Stromal cell of bone marrow (primary cell): ENCODE measurements at regions not wholly inside any gene's neighbourhood (a gene's known extent, or its start where the extent isn't known, plus 50 kb on each side); places are given as distances from the start of the nearest gene placed in this dataset.
A peak's percentile ranks its signal among the peaks of the same experiment; 100 is the strongest.

Experiments
- DNase-seq: peaks from one replicate; pipeline ENCODE4 v3.0.0-alpha.2; 2012; ENCODE audit warnings: low read depth

- DNase-seq = no peak
These were observed 150.4 kb upstream of the GAREM1 start for GRCh38 chr18:32621034-32621433.

GRCh38 chr18:32618546-32618945, 147.9 kb upstream of the GAREM1 start:
- DNase-seq = no peak

DNA sequence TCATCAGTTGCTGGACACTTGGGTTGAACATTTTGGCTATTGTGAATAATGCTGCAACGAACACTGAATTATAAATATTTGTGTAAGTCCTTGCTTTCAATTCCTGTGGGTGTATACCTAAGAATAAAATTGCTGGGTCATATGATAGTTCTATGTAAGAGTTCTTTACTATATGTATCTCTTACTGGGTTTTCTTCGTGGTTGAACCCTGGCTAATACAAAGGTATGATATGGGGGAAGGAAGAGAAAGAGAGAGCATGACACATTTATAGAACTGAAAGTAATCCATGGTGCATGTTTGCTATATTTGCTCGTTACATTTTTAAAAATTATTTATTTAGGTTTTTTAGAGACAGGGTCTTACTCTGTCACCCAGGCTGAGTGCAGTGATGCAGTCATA, 143.1 kb upstream of the GAREM1 start:
- no peak for DNase-seq

DNA sequence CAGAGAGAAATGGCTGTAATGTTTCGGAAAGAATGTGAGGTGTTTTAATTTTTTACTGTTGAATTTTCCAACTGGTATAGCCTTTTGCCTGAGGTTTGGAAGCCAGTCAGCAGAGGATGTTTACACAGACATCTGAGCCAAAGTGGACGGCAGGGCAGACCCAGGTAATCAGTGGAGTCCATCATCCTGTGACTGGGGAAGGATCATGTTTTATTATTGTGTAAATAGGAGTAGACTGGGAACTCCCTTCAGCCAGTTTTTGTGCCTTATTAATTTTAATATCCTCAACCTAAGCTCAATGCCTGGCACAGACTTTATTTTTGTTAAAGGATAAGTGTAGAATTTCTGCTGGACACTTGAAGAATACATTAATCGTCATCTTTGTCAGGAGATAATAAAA, 142.0 kb upstream of the GAREM1 start:
- no peak for DNase-seq

DNA sequence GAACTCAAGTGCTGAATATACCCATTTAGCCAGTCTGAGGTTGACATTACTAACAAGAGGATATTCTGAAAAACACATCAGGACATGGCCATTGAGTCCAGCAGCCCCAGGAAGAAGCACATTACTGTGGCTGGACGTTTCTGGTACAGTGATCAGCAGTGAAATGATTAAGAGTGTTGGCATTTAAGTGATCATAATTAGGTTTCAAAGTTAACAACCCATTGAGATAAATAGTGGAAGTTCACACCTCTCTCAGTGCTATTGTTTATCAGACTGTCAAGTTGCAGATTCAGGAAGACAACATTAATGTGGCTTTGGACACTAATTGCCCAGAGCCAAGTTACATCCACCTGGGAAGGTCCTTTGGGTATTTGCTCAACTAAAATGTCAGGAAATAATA, 139.5 kb upstream of the GAREM1 start:
- DNase-seq = no peak

DNA sequence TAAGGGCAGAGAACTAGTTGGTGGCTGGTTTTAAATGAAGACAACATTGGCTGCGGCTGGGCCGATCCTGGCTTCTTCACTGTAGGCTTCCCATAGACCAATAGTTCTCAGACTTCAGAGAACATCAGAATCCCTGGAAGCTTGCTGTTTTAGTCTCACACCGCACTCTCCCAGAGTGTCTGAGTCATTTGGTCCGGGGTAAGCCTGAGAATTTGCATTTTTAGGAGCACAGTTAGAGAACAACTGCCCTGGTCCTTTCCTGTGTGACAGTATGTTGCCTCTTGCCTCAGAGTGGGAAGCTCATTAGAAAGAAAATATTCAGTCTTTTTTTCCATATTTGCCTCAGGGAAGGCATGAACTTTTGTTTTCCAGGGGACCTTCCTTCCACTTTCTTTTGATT, 137.1 kb upstream of the GAREM1 start:
- no peak for DNase-seq

DNA sequence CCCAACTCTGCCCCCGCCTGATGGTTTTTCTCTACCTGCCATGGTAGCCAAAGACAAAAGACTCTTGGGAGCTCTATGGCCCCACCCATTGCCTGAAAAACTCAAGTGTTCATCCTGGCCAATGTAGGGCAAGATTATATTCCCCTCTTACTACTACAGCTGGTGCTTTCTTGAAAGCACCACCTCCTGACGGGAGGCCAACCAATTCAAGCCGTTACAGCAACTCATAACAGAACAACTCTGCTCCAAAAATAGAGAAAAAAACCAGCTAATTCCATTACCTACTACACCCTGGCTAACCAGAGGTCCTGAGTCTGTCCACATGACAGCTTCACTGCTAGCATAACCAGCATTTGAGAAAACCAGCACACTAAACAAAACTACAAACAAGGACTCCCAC, 127.5 kb upstream of the GAREM1 start:
- no peak for DNase-seq

GRCh38 chr18:32596501-32596900, 125.8 kb upstream of the GAREM1 start:
- no peak for DNase-seq

DNA sequence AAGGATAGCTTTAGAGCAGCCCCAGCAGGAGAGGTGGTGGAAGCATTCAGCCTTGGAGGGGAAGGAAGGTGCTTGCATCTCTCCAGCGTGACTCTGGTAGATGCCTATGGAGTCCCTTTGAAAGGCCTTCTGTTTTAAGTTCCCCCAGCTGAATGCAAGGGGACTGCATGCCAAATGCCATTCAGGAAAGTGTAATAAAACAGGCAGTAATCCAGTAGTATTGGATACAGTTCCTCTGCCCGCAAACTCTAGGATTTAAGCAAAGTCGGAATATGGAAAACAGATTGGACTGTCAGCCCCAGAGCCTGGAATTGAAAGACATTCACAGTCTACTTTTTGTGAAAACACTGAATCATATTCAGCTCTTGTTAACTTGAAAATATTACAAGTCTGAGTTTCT, 125.2 kb upstream of the GAREM1 start:
- no peak for DNase-seq

- DNase-seq = no peak
These were observed 117.5 kb upstream of the GAREM1 start for GRCh38 chr18:32588191-32588590.

DNA sequence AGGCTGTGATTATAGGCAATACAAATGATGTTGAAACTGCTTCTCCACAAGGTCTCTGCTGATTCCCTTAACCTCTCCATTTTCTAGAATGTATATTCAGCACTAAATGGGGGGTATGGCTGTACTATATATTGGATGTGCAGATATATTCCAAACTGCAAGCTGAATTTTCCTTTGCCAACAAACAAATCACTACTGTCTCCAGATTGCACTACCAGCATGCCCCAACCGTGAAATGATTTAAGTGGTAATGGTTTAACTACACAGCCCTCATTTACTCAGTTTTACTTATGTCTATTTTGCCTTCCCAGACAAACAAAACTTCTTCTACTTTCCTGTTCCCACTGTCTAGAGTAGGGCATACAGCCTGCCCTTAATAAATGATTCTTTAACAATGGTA, 112.7 kb upstream of the GAREM1 start:
- DNase-seq = no peak

- no peak for DNase-seq
These were observed 111.8 kb upstream of the GAREM1 start for GRCh38 chr18:32582455-32582854.

DNA sequence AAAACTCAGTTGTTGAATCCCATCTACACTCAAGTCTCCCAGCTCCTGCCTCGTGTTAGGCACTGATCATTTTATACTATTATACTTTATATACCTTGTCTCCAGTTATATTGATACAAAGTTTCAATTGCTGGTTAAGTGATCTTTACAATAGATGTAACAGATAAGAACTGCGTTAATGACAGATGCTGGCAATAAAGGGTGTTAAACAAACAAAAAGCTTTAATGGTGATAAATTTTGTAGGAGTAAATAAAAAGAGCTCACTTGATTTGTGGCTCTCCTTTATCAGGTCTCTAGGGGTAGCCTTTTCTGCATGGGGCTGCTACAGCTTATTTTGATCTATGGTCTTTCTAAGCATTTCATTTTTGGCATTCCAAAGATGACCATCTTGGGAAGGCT, 106.9 kb upstream of the GAREM1 start:
- DNase-seq = no peak

- no peak for DNase-seq
These were observed 105.7 kb upstream of the GAREM1 start for GRCh38 chr18:32576296-32576916.

GRCh38 chr18:32566960-32567359, 96.3 kb upstream of the GAREM1 start:
- no peak for DNase-seq

- DNase-seq = no peak
These were observed 83.1 kb upstream of the GAREM1 start for GRCh38 chr18:32553640-32554365.

- DNase-seq = no peak
These were observed 82.5 kb upstream of the GAREM1 start for GRCh38 chr18:32553174-32553573.

- DNase-seq = peak; percentile 31
These were observed 81.8 kb upstream of the GAREM1 start for GRCh38 chr18:32552421-32553030.

- no peak for DNase-seq
These were observed 80.3 kb upstream of the GAREM1 start for GRCh38 chr18:32550963-32551362.

- no peak for DNase-seq
These were observed 78.8 kb upstream of the GAREM1 start for GRCh38 chr18:32549248-32550110.

GRCh38 chr18:32548688-32549087, 78.0 kb upstream of the GAREM1 start:
- no peak for DNase-seq

GRCh38 chr18:32545631-32546030, 74.9 kb upstream of the GAREM1 start:
- DNase-seq = no peak

- no peak for DNase-seq
These were observed 73.4 kb upstream of the GAREM1 start for GRCh38 chr18:32544088-32544487.
